Mesothelial cell of epicardium (in vitro differentiated cells): ENCODE measurements at regions not wholly inside any gene's neighbourhood (a gene's known extent, or its start where the extent isn't known, plus 50 kb on each side); places are given as distances from the start of the nearest gene placed in this dataset.

Experiments
- DNase-seq, 2 experiments: peaks; one replicate each; pipeline ENCODE4 v3.0.0; 2021; ENCODE audit warnings: low spot score in 2 of 2; ENCODE audit not compliant: unreplicated experiment in 2 of 2
- H3K27ac Mint-ChIP-seq: 2 replicates; pipeline ENCODE4 v1.8.0; 2021; ENCODE audit warnings: mixed read lengths
- H3K27me3 Mint-ChIP-seq: 2 replicates; pipeline ENCODE4 v1.8.0; 2021; ENCODE audit warnings: low read depth, mixed read lengths
- H3K36me3 Mint-ChIP-seq: 2 replicates; pipeline ENCODE4 v1.8.0; 2021; ENCODE audit warnings: mixed read lengths
- H3K4me1 Mint-ChIP-seq: 2 replicates; pipeline ENCODE4 v1.8.0; 2021; ENCODE audit warnings: mixed read lengths
- H3K4me3 Mint-ChIP-seq: 2 replicates; pipeline ENCODE4 v1.8.0; 2021; ENCODE audit warnings: mild to moderate bottlenecking, moderate library complexity, mixed read lengths
- H3K9me3 Mint-ChIP-seq: 2 replicates; pipeline ENCODE4 v1.8.0; 2021; ENCODE audit warnings: mixed read lengths
- TF ChIP-seq, protein P1 (sequence below): fragments of 200-600 bp; sonication (generic); IDR thresholded peaks from one replicate; pipeline ENCODE4 v1.5.0; 2021; ENCODE audit warnings: antibody characterized with exemption; ENCODE audit not compliant: unreplicated experiment

DNA sequence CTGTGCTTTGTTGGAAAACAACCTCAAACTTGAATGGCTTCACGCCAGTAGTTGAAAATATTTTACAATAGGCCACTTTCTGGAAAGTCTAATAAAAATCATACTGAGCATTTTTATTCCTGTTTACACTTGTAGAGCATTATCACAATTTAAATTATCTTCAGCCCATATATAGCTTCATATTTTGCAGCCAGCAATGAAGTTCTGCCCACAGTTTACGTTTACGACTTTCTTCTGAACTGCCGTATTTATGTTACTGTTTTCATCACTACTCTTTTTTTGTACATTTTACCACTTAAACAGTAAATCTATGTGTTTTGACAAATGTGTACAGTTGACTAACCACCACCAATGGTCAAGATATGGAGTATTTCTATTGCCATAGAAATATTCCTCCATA lies 86.2 kb downstream of the COPS8 start:
- Mint-ChIP-seq H3K9me3 (peaks cover 34% of the 10 kb centered on the region), H3K27ac (peak overlapping the region; percentile 87), H3K4me1 (peaks cover 22% of the 10 kb centered on the region), H3K27me3 (no peaks in the 10 kb centered on the region), H3K36me3 (peaks cover 14% of the 10 kb centered on the region), H3K4me3 (peak overlapping the region; percentile 6)
- no peak for DNase-seq
- TF ChIP-seq, protein P1, sequence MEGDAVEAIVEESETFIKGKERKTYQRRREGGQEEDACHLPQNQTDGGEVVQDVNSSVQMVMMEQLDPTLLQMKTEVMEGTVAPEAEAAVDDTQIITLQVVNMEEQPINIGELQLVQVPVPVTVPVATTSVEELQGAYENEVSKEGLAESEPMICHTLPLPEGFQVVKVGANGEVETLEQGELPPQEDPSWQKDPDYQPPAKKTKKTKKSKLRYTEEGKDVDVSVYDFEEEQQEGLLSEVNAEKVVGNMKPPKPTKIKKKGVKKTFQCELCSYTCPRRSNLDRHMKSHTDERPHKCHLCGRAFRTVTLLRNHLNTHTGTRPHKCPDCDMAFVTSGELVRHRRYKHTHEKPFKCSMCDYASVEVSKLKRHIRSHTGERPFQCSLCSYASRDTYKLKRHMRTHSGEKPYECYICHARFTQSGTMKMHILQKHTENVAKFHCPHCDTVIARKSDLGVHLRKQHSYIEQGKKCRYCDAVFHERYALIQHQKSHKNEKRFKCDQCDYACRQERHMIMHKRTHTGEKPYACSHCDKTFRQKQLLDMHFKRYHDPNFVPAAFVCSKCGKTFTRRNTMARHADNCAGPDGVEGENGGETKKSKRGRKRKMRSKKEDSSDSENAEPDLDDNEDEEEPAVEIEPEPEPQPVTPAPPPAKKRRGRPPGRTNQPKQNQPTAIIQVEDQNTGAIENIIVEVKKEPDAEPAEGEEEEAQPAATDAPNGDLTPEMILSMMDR: no peak

DNA sequence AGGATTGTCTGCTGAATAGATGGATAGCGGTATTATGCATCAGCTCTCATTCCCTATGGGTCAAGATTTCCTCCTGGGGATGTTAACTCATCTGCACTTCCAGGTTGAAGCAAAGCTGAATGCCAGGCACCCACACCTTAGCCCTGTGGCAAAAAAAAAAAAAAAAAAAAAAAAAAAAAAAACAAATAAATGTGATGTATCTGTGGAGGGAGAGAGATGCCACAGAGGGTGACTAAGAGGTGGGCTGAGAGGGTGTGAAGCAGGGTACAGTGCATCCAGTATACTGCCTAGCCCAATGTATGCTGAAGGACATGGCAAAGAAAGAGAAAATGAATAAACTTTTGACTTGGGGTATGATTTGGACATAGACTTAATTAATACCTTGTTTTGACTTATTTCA lies 91.4 kb downstream of the COPS8 start:
- H3K9me3 Mint-ChIP-seq: peaks cover 15% of the 10 kb centered on the region
- TF ChIP-seq, protein P1: no peak
- no peak overlapping the region for H3K27ac Mint-ChIP-seq
- peaks cover 14% of the 10 kb centered on the region for H3K4me1 Mint-ChIP-seq
- H3K27me3 Mint-ChIP-seq: no peaks in the 10 kb centered on the region
- no peak for DNase-seq
- no peak overlapping the region for H3K4me3 Mint-ChIP-seq
- H3K36me3 Mint-ChIP-seq: peaks cover 6% of the 10 kb centered on the region

DNA sequence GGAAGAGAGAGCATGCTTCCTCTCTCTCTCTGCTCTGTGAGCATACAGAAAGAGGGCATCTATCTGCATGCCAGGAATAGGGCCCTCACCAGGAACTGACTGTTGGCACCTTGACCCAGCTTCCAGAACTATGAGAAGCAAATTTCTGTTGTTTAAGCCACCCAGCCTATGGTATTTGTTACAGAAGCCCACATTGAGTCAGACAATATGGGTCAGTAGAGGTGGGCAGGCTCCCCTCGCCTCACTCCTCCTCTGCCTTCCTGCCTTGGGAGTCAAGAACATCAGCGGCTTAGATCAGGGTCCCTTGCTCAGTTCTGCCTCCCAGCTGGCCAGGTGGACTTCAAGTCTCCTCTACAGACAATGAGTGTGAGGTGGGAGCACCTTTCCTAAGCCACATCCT lies 92.3 kb downstream of the COPS8 start:
- no peak overlapping the region for H3K4me3 Mint-ChIP-seq
- H3K27me3 Mint-ChIP-seq: no peaks in the 10 kb centered on the region
- H3K36me3 Mint-ChIP-seq: peaks cover 6% of the 10 kb centered on the region
- peaks cover 13% of the 10 kb centered on the region for H3K4me1 Mint-ChIP-seq
- TF ChIP-seq, protein P1: no peak
- peaks cover 15% of the 10 kb centered on the region for H3K9me3 Mint-ChIP-seq
- no peak for DNase-seq
- H3K27ac Mint-ChIP-seq: no peak overlapping the region

DNA sequence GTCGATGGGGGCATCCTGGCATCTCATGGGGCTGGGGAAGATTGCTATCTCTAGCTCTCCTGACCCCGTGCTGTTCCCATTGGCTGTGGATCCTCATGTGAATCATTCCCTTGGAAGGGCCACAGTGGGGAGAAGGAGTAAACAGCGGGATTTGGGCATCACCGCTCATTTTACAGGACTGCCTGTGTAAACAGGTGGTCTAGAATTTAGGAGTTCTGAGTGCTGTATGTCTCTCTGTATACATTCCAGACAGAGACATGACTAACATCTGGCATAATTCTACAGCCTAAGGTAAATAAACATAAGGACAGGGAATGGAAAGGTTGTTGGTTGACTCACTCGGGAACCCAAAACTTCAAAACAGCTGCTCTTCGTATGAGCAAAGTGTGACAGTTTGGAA lies 92.7 kb downstream of the COPS8 start:
- peaks cover 15% of the 10 kb centered on the region for H3K9me3 Mint-ChIP-seq
- H3K36me3 Mint-ChIP-seq: peaks cover 6% of the 10 kb centered on the region
- DNase-seq: no peak
- H3K27ac Mint-ChIP-seq: no peak overlapping the region
- peaks cover 13% of the 10 kb centered on the region for H3K4me1 Mint-ChIP-seq
- H3K4me3 Mint-ChIP-seq: no peak overlapping the region
- no peaks in the 10 kb centered on the region for H3K27me3 Mint-ChIP-seq
- TF ChIP-seq, protein P1: no peak

DNA sequence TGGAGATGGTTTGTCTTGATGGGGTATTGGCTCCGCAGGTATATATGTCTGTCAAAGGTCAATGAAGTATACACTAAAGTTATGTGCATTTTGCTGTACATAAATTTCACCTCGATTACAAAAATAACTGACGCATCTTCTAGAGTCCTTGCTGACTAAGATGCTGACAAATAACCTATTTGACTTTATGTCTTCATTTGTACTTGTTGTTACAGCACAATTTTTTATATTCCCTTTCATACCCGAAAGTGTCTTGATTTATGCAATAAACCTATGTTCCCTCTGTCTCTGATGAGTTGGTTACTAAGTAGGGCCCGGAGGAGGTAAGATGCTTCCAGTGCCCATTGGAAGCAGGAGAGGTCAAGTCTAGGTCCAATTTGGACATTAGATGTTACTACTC lies 93.5 kb downstream of the COPS8 start:
- peak overlapping the region; percentile 58 for H3K27ac Mint-ChIP-seq
- H3K9me3 Mint-ChIP-seq: peaks cover 15% of the 10 kb centered on the region
- H3K4me3 Mint-ChIP-seq: no peak overlapping the region
- peaks cover 6% of the 10 kb centered on the region for H3K36me3 Mint-ChIP-seq
- H3K27me3 Mint-ChIP-seq: no peaks in the 10 kb centered on the region
- no peak for DNase-seq
- TF ChIP-seq, protein P1: no peak
- H3K4me1 Mint-ChIP-seq: peaks cover 13% of the 10 kb centered on the region

DNA sequence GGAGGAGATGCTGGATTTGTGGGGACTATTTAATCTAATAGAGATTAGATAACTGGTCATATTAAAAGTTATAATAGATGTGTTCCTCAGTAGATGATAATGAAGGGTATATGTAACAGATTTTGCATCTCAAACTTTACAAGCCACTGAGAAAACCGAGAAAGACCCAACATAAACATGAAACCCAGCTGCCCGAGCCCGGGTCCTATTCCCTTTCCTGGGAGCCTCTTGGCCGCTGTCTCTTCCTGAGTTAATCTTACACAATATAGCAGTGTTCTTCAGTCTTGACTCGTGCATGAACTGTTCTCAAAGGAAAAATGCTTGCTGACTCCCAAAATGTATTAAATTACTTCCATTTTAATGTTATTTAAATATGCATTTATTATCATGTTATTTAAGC lies 94.5 kb downstream of the COPS8 start:
- H3K27me3 Mint-ChIP-seq: no peaks in the 10 kb centered on the region
- peaks cover 2% of the 10 kb centered on the region for H3K36me3 Mint-ChIP-seq
- TF ChIP-seq, protein P1: no peak
- peaks cover 8% of the 10 kb centered on the region for H3K9me3 Mint-ChIP-seq
- H3K4me1 Mint-ChIP-seq: peaks cover 18% of the 10 kb centered on the region
- no peak for DNase-seq
- no peak overlapping the region for H3K4me3 Mint-ChIP-seq
- peak overlapping the region; percentile 58 for H3K27ac Mint-ChIP-seq
